H54 (cell line): ENCODE measurements at regions not wholly inside any gene's neighbourhood (a gene's known extent, or its start where the extent isn't known, plus 50 kb on each side); places are given as distances from the start of the nearest gene placed in this dataset.

Experiments used
- DNase-seq: peaks from one replicate; pipeline ENCODE4 v3.0.0; 2011; ENCODE audit warnings: low spot score, mixed read lengths; ENCODE audit not compliant: insufficient read length
- FAIRE-seq: peaks from 3 replicates; lab custom pipeline; 2011; peaks lifted over from hg19 to GRCh38; lab: Jason Lieb, UNC
- POLR2A ChIP-seq: IDR thresholded peaks from 2 replicates; pipeline ENCODE4 v1.6.1; 2011; ENCODE audit warnings: low read depth, mild to moderate bottlenecking, low read length

- DNase-seq, result no peak
- no peak for TF ChIP-seq POLR2A
- no peak for FAIRE-seq
Measured at GRCh38 chr12:93968536-93969285, 179.7 kb upstream of the PLXNC1 start.

- no peak for DNase-seq
- TF ChIP-seq POLR2A, result no peak
- no peak for FAIRE-seq
Measured at GRCh38 chr12:93970900-93971688, 177.3 kb upstream of the PLXNC1 start.

- DNase-seq, result no peak
- FAIRE-seq, result no peak
- TF ChIP-seq POLR2A, result no peak
Measured at GRCh38 chr12:93972411-93973208, 175.8 kb upstream of the PLXNC1 start.

GRCh38 chr12:93974252-93974651 lies 174.1 kb upstream of the PLXNC1 start:
- no peak for DNase-seq

GRCh38 chr12:93976024-93976423 lies 172.4 kb upstream of the PLXNC1 start:
- no peak for TF ChIP-seq POLR2A
- DNase-seq (no peak), FAIRE-seq (no peak)

More at GRCh38 chr12:93974252-93974651, 174.1 kb upstream of the PLXNC1 start:
- no peak for TF ChIP-seq POLR2A
- FAIRE-seq, result no peak

- FAIRE-seq (no peak), DNase-seq (no peak)
- TF ChIP-seq POLR2A, result no peak
Measured at GRCh38 chr12:93977081-93977480, 171.3 kb upstream of the PLXNC1 start.

- FAIRE-seq (no peak), DNase-seq (no peak)
- TF ChIP-seq POLR2A, result no peak
Measured at GRCh38 chr12:93978553-93978952, 169.8 kb upstream of the PLXNC1 start.

GRCh38 chr12:93979189-93979588 lies 169.2 kb upstream of the PLXNC1 start:
- no peak for DNase-seq
- no peak for FAIRE-seq
- no peak for TF ChIP-seq POLR2A

- TF ChIP-seq POLR2A, result no peak
- DNase-seq (no peak), FAIRE-seq (no peak)
Measured at GRCh38 chr12:93980711-93981110, 167.7 kb upstream of the PLXNC1 start.

GRCh38 chr12:93981411-93981810 lies 167.0 kb upstream of the PLXNC1 start:
- DNase-seq (no peak), FAIRE-seq (no peak)
- no peak for TF ChIP-seq POLR2A

GRCh38 chr12:93982771-93983315 lies 165.5 kb upstream of the PLXNC1 start:
- DNase-seq, result peak; percentile 18
- FAIRE-seq, result peak; percentile 83
- TF ChIP-seq POLR2A, result no peak

- FAIRE-seq, result no peak
- no peak for DNase-seq
- TF ChIP-seq POLR2A, result no peak
Measured at GRCh38 chr12:93984005-93984404, 164.4 kb upstream of the PLXNC1 start.

- no peak for TF ChIP-seq POLR2A
- FAIRE-seq (no peak), DNase-seq (no peak)
Measured at GRCh38 chr12:93989949-93990348, 158.4 kb upstream of the PLXNC1 start.
